HG03575 (cell line): ENCODE measurements at regions not wholly inside any gene's neighbourhood (a gene's known extent, or its start where the extent isn't known, plus 50 kb on each side); places are given as distances from the start of the nearest gene placed in this dataset.
"Not testable (repeated sequence)": the region's sequence is repeated elsewhere in the genome, so short reads cannot be mapped to it uniquely, and the experiment has no call there.

ENCODE experiments used
- ATAC-seq: cut with Tn5 transposase; IDR thresholded peaks from one replicate; pipeline ENCODE4 v1.9.1; 2021; ENCODE audit not compliant: unreplicated experiment, insufficient number of reproducible peaks, low FRiP score; ENCODE audit errors: extremely low read depth

GRCh38 chr13:55606045-55606665, 1534.6 kb upstream of the PRR20A start:
- no peak for ATAC-seq

GRCh38 chr13:55613429-55614187, 1527.1 kb upstream of the PRR20A start:
- ATAC-seq: no peak

GRCh38 chr13:55615081-55615480, 1525.6 kb upstream of the PRR20A start:
- ATAC-seq: no peak

- no peak for ATAC-seq
These were observed 1523.5 kb upstream of the PRR20A start for GRCh38 chr13:55617241-55617640.

- ATAC-seq: no peak
These were observed 1513.5 kb upstream of the PRR20A start for GRCh38 chr13:55627221-55627620.

GRCh38 chr13:55632402-55632801, 1508.3 kb upstream of the PRR20A start:
- no peak for ATAC-seq

GRCh38 chr13:55649485-55649884, 1491.2 kb upstream of the PRR20A start:
- no peak for ATAC-seq

- ATAC-seq: no peak
These were observed 1488.1 kb upstream of the PRR20A start for GRCh38 chr13:55652657-55653056.

GRCh38 chr13:55653497-55653896, 1487.2 kb upstream of the PRR20A start:
- ATAC-seq: no peak

- ATAC-seq: no peak
These were observed 1486.5 kb upstream of the PRR20A start for GRCh38 chr13:55654243-55654642.

GRCh38 chr13:55660264-55660663, 1480.5 kb upstream of the PRR20A start:
- not testable (repeated sequence) for ATAC-seq

- no peak for ATAC-seq
These were observed 1479.9 kb upstream of the PRR20A start for GRCh38 chr13:55660851-55661250.

GRCh38 chr13:55661505-55661904, 1479.2 kb upstream of the PRR20A start:
- no peak for ATAC-seq

- ATAC-seq: no peak
These were observed 1476.5 kb upstream of the PRR20A start for GRCh38 chr13:55664178-55664577.

- ATAC-seq: no peak
These were observed 1471.7 kb upstream of the PRR20A start for GRCh38 chr13:55669051-55669450.

- no peak for ATAC-seq
These were observed 1466.8 kb upstream of the PRR20A start for GRCh38 chr13:55673910-55674309.

- no peak for ATAC-seq
These were observed 1457.9 kb upstream of the PRR20A start for GRCh38 chr13:55682776-55683175.

GRCh38 chr13:55705526-55705925, 1435.2 kb upstream of the PRR20A start:
- no peak for ATAC-seq

GRCh38 chr13:55705971-55706370, 1434.7 kb upstream of the PRR20A start:
- no peak for ATAC-seq

- ATAC-seq: no peak
These were observed 1426.6 kb upstream of the PRR20A start for GRCh38 chr13:55714120-55714519.

- no peak for ATAC-seq
These were observed 1413.0 kb upstream of the PRR20A start for GRCh38 chr13:55727683-55728082.
